Peyer's patch (tissue), 4 donors: ENCODE measurements at regions not wholly inside any gene's neighbourhood (a gene's known extent, or its start where the extent isn't known, plus 50 kb on each side); places are given as distances from the start of the nearest gene placed in this dataset.

Experiments
- CTCF ChIP-seq, 6 experiments: fragments of 450-650 bp in 4 of 6; fragments of 200-600 bp in 2 of 6; sonication (generic) in 1 of 6; IDR thresholded peaks; one replicate each; pipeline ENCODE4 v1.5.1; 2017 to 2019; ENCODE audit warnings: antibody characterized with exemption in 6 of 6, mild to moderate bottlenecking in 3 of 6, moderate library complexity in 1 of 6
- POLR2A ChIP-seq, 2 donors: fragments of 450-650 bp; IDR thresholded peaks; one replicate each; pipeline ENCODE4 v1.5.1; 2017; ENCODE audit warnings: antibody characterized with exemption in 2 of 2, mild to moderate bottlenecking in 2 of 2, moderate library complexity in 2 of 2

- TF ChIP-seq CTCF (IDR thresholded peaks at IDR 0.05): no peak
- no peak for TF ChIP-seq POLR2A (IDR thresholded peaks at IDR 0.05)
Measured at GRCh38 chr4:71260544-71260943, 78.3 kb upstream of the SLC4A4 start.
